CD14-positive monocyte (primary cell): ENCODE measurements at regions not wholly inside any gene's neighbourhood (a gene's known extent, or its start where the extent isn't known, plus 50 kb on each side); places are given as distances from the start of the nearest gene placed in this dataset.

Source experiments
- DNase-seq, 3 donors: peaks; one replicate each; pipeline ENCODE4 v3.0.0-alpha.2; 2011 to 2022
- H2AFZ ChIP-seq: 2 replicates; pipeline ENCODE4 v1.6.0; 2012; ENCODE audit warnings: mild to moderate bottlenecking, low read depth, low read length, inconsistent platforms; ENCODE audit not compliant: insufficient read depth, poor library complexity, severe bottlenecking
- H3K27ac ChIP-seq, 2 donors: 1 replicate in 1 of 2; 2 replicates in 1 of 2; pipeline ENCODE4 v1.5.1; 2012 to 2013; ENCODE audit warnings: low read length in 2 of 2, control low read depth in 1 of 2, inconsistent platforms in 1 of 2, low read depth in 1 of 2, mild to moderate bottlenecking in 1 of 2
- H3K27me3 ChIP-seq, 2 donors: one replicate each; pipeline versions ENCODE4 v1.6.0 to v1.6.1; 2011 to 2013; ENCODE audit warnings: low read length in 2 of 2; ENCODE audit not compliant: control insufficient read depth in 2 of 2, insufficient read depth in 2 of 2
- H3K36me3 ChIP-seq, 2 donors: replicated peaks in 1 of 2; 1 replicate in 1 of 2; 2 replicates in 1 of 2; pipeline versions ENCODE4 v1.5.1 to v1.6.1; 2012 to 2013; ENCODE audit warnings: low read length in 2 of 2, control low read depth in 1 of 2, inconsistent platforms in 1 of 2, mild to moderate bottlenecking in 1 of 2; ENCODE audit not compliant: insufficient read depth in 2 of 2, control insufficient read depth in 1 of 2
- H3K4me1 ChIP-seq, 2 donors: 1 replicate in 1 of 2; 2 replicates in 1 of 2; pipeline versions ENCODE4 v1.5.1 to v1.6.1; 2012 to 2013; ENCODE audit warnings: low read length in 2 of 2, control low read depth in 1 of 2, inconsistent platforms in 1 of 2, mild to moderate bottlenecking in 1 of 2, moderate library complexity in 1 of 2; ENCODE audit not compliant: insufficient read depth in 2 of 2, control insufficient read depth in 1 of 2
- H3K4me2 ChIP-seq: replicated peaks from 2 replicates; pipeline ENCODE3; 2012; ENCODE audit warnings: low read length, moderate library complexity, mild to moderate bottlenecking; ENCODE audit not compliant: poor library complexity, severe bottlenecking; ENCODE audit errors: extremely low read depth
- H3K4me3 ChIP-seq, 3 experiments: fragments of 200-600 bp in 1 of 3; sonication (generic) in 1 of 3; replicated peaks in 1 of 3; 1 replicate in 2 of 3; 2 replicates in 1 of 3; pipeline ENCODE4 v1.5.1; 2011 to 2013; ENCODE audit warnings: low read length in 3 of 3, mild to moderate bottlenecking in 3 of 3, control low read depth in 2 of 3, low read depth in 2 of 3, inconsistent platforms in 1 of 3, moderate library complexity in 1 of 3
- H3K79me2 ChIP-seq: 2 replicates; pipeline ENCODE4 v1.6.0; 2012; ENCODE audit warnings: mild to moderate bottlenecking, control low read depth, inconsistent platforms, low read length, moderate library complexity; ENCODE audit not compliant: insufficient read depth
- H3K9ac ChIP-seq: 2 replicates; pipeline ENCODE4 v1.6.0; 2017; ENCODE audit warnings: low read length, mild to moderate bottlenecking; ENCODE audit not compliant: insufficient read depth, poor library complexity, severe bottlenecking
- H3K9me3 ChIP-seq, 2 donors: replicated peaks in 1 of 2; 1 replicate in 1 of 2; 2 replicates in 1 of 2; pipeline versions ENCODE4 v1.5.1 to v1.6.1; 2012 to 2013; ENCODE audit warnings: low read length in 2 of 2, control low read depth in 1 of 2; ENCODE audit not compliant: control insufficient read depth in 1 of 2, insufficient read depth in 1 of 2
- H4K20me1 ChIP-seq: 2 replicates; pipeline ENCODE4 v1.6.0; 2012; ENCODE audit warnings: mild to moderate bottlenecking, low read length, control low read depth, moderate library complexity; ENCODE audit not compliant: insufficient read depth
- H3K27ac Mint-ChIP-seq, 7 donors: one replicate each; pipeline ENCODE4 v1.8.0; 2020; ENCODE audit warnings: mild to moderate bottlenecking in 7 of 7, mixed read lengths in 7 of 7, moderate library complexity in 6 of 7, inconsistent platforms in 2 of 7
- H3K27me3 Mint-ChIP-seq, 3 donors: one replicate each; pipeline ENCODE4 v1.8.0; 2021 to 2022; ENCODE audit warnings: low read depth in 3 of 3, mild to moderate bottlenecking in 3 of 3, mixed read lengths in 3 of 3, moderate library complexity in 3 of 3, inconsistent platforms in 1 of 3
- H3K36me3 Mint-ChIP-seq, 2 donors: one replicate each; pipeline ENCODE4 v1.8.0; 2020; ENCODE audit warnings: mixed read lengths in 2 of 2, inconsistent platforms in 1 of 2, mild to moderate bottlenecking in 1 of 2
- H3K4me1 Mint-ChIP-seq: one replicate; pipeline ENCODE4 v1.8.0; 2020; ENCODE audit warnings: mild to moderate bottlenecking, mixed read lengths
- H3K4me3 Mint-ChIP-seq, 2 donors: one replicate each; pipeline ENCODE4 v1.8.0; 2020; ENCODE audit warnings: mild to moderate bottlenecking in 2 of 2, mixed read lengths in 2 of 2, moderate library complexity in 1 of 2
- H3K9me3 Mint-ChIP-seq, 7 donors: one replicate each; pipeline ENCODE4 v1.8.0; 2020 to 2022; ENCODE audit warnings: mixed read lengths in 7 of 7, mild to moderate bottlenecking in 6 of 7, moderate library complexity in 6 of 7, inconsistent platforms in 2 of 7
- WGBS: methylation state at CpG from one replicate; pipeline ENCODE4 v1.1.5; 2013; ENCODE audit warnings: missing lambda C conversion rate; ENCODE audit not compliant: insufficient coverage; 5-methylcytosine and 5-hydroxymethylcytosine counted together
- intact Hi-C, 2 donors: fragments of 100-400 bp; cut with micrococcal nuclease; formaldehyde crosslinking; loops; one replicate each; pipeline versions ENCODE4 v1.15.0 to v1.15.1; 2023
- TF ChIP-seq, protein P1 (sequence below): fragments of 200-600 bp; IDR thresholded peaks from one replicate; pipeline ENCODE4 v1.8.0; 2022; ENCODE audit warnings: antibody characterized with exemption, mild to moderate bottlenecking

DNA sequence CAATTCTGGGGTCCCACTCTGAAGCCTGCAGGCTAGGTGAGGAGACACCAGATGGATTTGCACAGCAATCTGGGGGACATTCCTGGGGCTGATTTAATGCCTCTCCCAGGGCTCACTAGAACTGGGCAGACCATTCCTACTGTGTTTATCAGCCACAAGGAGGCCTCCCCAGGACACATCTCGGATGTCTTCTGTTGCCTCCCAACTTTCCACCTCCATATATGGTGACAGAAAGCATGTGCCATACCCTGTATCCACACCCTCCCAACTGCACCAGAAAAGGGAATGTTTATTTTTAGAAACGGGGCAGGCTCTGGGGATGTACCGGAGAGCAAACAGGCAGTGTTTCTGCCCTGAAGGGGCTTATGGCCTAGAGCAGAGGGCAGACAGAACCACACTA is 181.8 kb downstream of the CSNK2A3 start:
- H3K4me2 ChIP-seq = no peak overlapping the region
- no peaks in the 10 kb centered on the region for H3K4me1 ChIP-seq
- H3K27ac ChIP-seq = no peak overlapping the region
- H3K4me3 Mint-ChIP-seq = no peak overlapping the region
- peaks cover 0 to 2% (median 0%) of the 10 kb centered on the region in 7 donors for H3K9me3 Mint-ChIP-seq
- no peak for DNase-seq
- H3K9ac ChIP-seq = no peak overlapping the region
- no peak overlapping the region for H3K27ac Mint-ChIP-seq
- WGBS = 83% methylated on average over 1 of the region's 3 CpGs
- no peaks in the 10 kb centered on the region for H3K27me3 ChIP-seq
- peaks cover 0 to 11% (median 3%) of the 10 kb centered on the region in 3 donors for H3K27me3 Mint-ChIP-seq
- H3K4me3 ChIP-seq = no peak overlapping the region
- intact Hi-C loops = no loop called here
- H3K79me2 ChIP-seq = no peaks in the 10 kb centered on the region
- no peak overlapping the region for H2AFZ ChIP-seq
- TF ChIP-seq, protein P1, sequence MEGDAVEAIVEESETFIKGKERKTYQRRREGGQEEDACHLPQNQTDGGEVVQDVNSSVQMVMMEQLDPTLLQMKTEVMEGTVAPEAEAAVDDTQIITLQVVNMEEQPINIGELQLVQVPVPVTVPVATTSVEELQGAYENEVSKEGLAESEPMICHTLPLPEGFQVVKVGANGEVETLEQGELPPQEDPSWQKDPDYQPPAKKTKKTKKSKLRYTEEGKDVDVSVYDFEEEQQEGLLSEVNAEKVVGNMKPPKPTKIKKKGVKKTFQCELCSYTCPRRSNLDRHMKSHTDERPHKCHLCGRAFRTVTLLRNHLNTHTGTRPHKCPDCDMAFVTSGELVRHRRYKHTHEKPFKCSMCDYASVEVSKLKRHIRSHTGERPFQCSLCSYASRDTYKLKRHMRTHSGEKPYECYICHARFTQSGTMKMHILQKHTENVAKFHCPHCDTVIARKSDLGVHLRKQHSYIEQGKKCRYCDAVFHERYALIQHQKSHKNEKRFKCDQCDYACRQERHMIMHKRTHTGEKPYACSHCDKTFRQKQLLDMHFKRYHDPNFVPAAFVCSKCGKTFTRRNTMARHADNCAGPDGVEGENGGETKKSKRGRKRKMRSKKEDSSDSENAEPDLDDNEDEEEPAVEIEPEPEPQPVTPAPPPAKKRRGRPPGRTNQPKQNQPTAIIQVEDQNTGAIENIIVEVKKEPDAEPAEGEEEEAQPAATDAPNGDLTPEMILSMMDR = no peak
- no peaks in the 10 kb centered on the region for H3K4me1 Mint-ChIP-seq
- H3K36me3 Mint-ChIP-seq = no peaks in the 10 kb centered on the region
- no peaks in the 10 kb centered on the region for H3K9me3 ChIP-seq
- no peaks in the 10 kb centered on the region for H3K36me3 ChIP-seq
- H4K20me1 ChIP-seq = no peaks in the 10 kb centered on the region

GRCh38 chr11:11170352-11171084 is 182.5 kb downstream of the CSNK2A3 start:
- intact Hi-C loops = no loop called here
- H3K4me1 Mint-ChIP-seq = no peaks in the 10 kb centered on the region
- H2AFZ ChIP-seq = no peak overlapping the region
- H3K36me3 Mint-ChIP-seq = no peaks in the 10 kb centered on the region
- whole genome bisulfite sequencing = 86% methylated on average over 1 of the region's 2 CpGs
- peaks cover 0 to 10% (median 3%) of the 10 kb centered on the region in 3 donors for H3K27me3 Mint-ChIP-seq
- no peaks in the 10 kb centered on the region for H4K20me1 ChIP-seq
- no peak overlapping the region for H3K4me2 ChIP-seq
- H3K9me3 ChIP-seq = no peaks in the 10 kb centered on the region
- H3K4me1 ChIP-seq = no peaks in the 10 kb centered on the region
- no peak overlapping the region for H3K27ac Mint-ChIP-seq
- H3K4me3 Mint-ChIP-seq = no peak overlapping the region
- TF ChIP-seq, protein P1 = no peak
- H3K9me3 Mint-ChIP-seq = peaks cover 0 to 2% (median 0%) of the 10 kb centered on the region in 7 donors
- H3K4me3 ChIP-seq = no peak overlapping the region
- H3K27ac ChIP-seq = no peak overlapping the region
- H3K36me3 ChIP-seq = no peaks in the 10 kb centered on the region
- DNase-seq = no peak
- H3K79me2 ChIP-seq = no peaks in the 10 kb centered on the region
- H3K9ac ChIP-seq = no peak overlapping the region
- H3K27me3 ChIP-seq = no peaks in the 10 kb centered on the region
